Neural cell (in vitro differentiated cells): ENCODE measurements at regions not wholly inside any gene's neighbourhood (a gene's known extent, or its start where the extent isn't known, plus 50 kb on each side); places are given as distances from the start of the nearest gene placed in this dataset.

Experiments
- H2AFZ ChIP-seq: fragments of 200-600, 300-800 bp; sonication (generic), shearing (Covaris generic); 2 replicates; pipeline ENCODE4 v1.6.0; 2014; ENCODE audit warnings: low read depth, mild to moderate bottlenecking, antibody characterized with exemption, low read length, moderate library complexity
- H3F3A ChIP-seq: fragments of 200-600 bp; shearing (Covaris generic); 2 replicates; pipeline ENCODE4 v1.6.1; 2016; ENCODE audit warnings: mild to moderate bottlenecking, moderate library complexity, mixed read lengths, antibody characterized with exemption, low read length; ENCODE audit not compliant: insufficient read depth, poor library complexity, severe bottlenecking
- H3K27ac ChIP-seq: fragments of 200-600, 300-800 bp; sonication (generic), shearing (Covaris generic); 2 replicates; pipeline ENCODE4 v1.5.1; 2014; ENCODE audit warnings: mild to moderate bottlenecking, low read length, moderate library complexity
- H3K27me3 ChIP-seq: fragments of 300-800, 200-600 bp; sonication (generic), shearing (Covaris generic); 2 replicates; pipeline ENCODE4 v1.6.0; 2014; ENCODE audit warnings: mild to moderate bottlenecking, low read depth, low read length, moderate library complexity; ENCODE audit not compliant: insufficient read depth
- H3K36me3 ChIP-seq: fragments of 300-800, 200-600 bp; sonication (generic), shearing (Covaris generic); 2 replicates; pipeline ENCODE4 v1.5.1; 2014; ENCODE audit warnings: mild to moderate bottlenecking, antibody characterized with exemption, low read length, moderate library complexity; ENCODE audit not compliant: insufficient read depth
- H3K4me2 ChIP-seq: fragments of 300-800, 200-600 bp; sonication (generic), shearing (Covaris generic); 2 replicates; pipeline ENCODE4 v1.6.0; 2014; ENCODE audit warnings: mild to moderate bottlenecking, low read length
- H3K4me3 ChIP-seq: fragments of 300-800, 200-600 bp; sonication (generic), shearing (Covaris generic); 2 replicates; pipeline ENCODE4 v1.5.1; 2014; ENCODE audit warnings: mild to moderate bottlenecking, low read length, moderate library complexity
- H3K79me2 ChIP-seq: fragments of 200-600 bp; shearing (Covaris generic); replicated peaks from 2 replicates; pipeline ENCODE4 v1.6.0; 2014; ENCODE audit warnings: mild to moderate bottlenecking, low read length, moderate library complexity; ENCODE audit not compliant: insufficient read depth
- H3K9ac ChIP-seq: fragments of 300-800, 200-600 bp; sonication (generic), shearing (Covaris generic); 2 replicates; pipeline ENCODE4 v1.6.1; 2016; ENCODE audit warnings: mild to moderate bottlenecking, low read length, mixed read lengths
- H3K9me2 ChIP-seq: fragments of 200-600 bp; shearing (Covaris generic); 2 replicates; pipeline ENCODE4 v1.6.1; 2016; ENCODE audit warnings: mild to moderate bottlenecking, low read length, mixed read lengths; ENCODE audit not compliant: insufficient read depth
- H3K9me3 ChIP-seq: fragments of 200-600, 300-800 bp; sonication (generic), shearing (Covaris generic); 2 replicates; pipeline ENCODE4 v1.6.1; 2016; ENCODE audit warnings: mild to moderate bottlenecking, mixed run types, low read length, moderate library complexity, mixed read lengths
- H4K20me1 ChIP-seq: fragments of 200-600 bp; shearing (Covaris generic); 2 replicates; pipeline ENCODE4 v1.6.1; 2016; ENCODE audit warnings: mild to moderate bottlenecking, mixed run types; ENCODE audit not compliant: insufficient read depth
- CTCF ChIP-seq: fragments of 450-650 bp; IDR thresholded peaks from 2 replicates; pipeline ENCODE4 v1.5.1; 2014; ENCODE audit warnings: antibody characterized with exemption, mild to moderate bottlenecking, moderate library complexity; ENCODE audit not compliant: poor library complexity, severe bottlenecking
- EP300 ChIP-seq: fragments of 450-650 bp; conservative IDR thresholded peaks from 2 replicates; pipeline ENCODE4 v1.6.1; 2014; ENCODE audit warnings: antibody characterized with exemption, mild to moderate bottlenecking, moderate library complexity; ENCODE audit not compliant: poor library complexity, severe bottlenecking
- EZH2 ChIP-seq: fragments of 200-600, 300-800 bp; shearing (Covaris generic), sonication (generic); IDR thresholded peaks from 2 replicates; pipeline ENCODE4 v1.6.1; 2014; ENCODE audit warnings: antibody characterized with exemption, low read length, borderline replicate concordance, mild to moderate bottlenecking; ENCODE audit not compliant: insufficient read depth, poor library complexity, severe bottlenecking
- MXI1 ChIP-seq: fragments of 450-650 bp; conservative IDR thresholded peaks from 2 replicates; pipeline ENCODE4 v1.6.1; 2014; ENCODE audit warnings: antibody characterized with exemption, mild to moderate bottlenecking; ENCODE audit not compliant: poor library complexity, severe bottlenecking
- POLR2AphosphoS5 ChIP-seq: IDR thresholded peaks from 2 replicates; pipeline ENCODE4 v1.6.1; 2012
- RAD21 ChIP-seq: fragments of 450-650 bp; conservative IDR thresholded peaks from 2 replicates; pipeline ENCODE4 v1.6.1; 2014; ENCODE audit warnings: antibody characterized with exemption, mild to moderate bottlenecking, moderate library complexity
- SMC3 ChIP-seq: fragments of 450-650 bp; conservative IDR thresholded peaks from 2 replicates; pipeline ENCODE4 v1.6.1; 2014; ENCODE audit warnings: antibody characterized with exemption, mild to moderate bottlenecking, moderate library complexity; ENCODE audit not compliant: poor library complexity
- TAF1 ChIP-seq: IDR thresholded peaks from 2 replicates; pipeline ENCODE4 v1.6.1; 2012; ENCODE audit warnings: low read depth
- TF ChIP-seq, protein P1 (sequence below): IDR thresholded peaks from 2 replicates; pipeline ENCODE4 v1.6.1; 2012; ENCODE audit warnings: borderline replicate concordance

DNA sequence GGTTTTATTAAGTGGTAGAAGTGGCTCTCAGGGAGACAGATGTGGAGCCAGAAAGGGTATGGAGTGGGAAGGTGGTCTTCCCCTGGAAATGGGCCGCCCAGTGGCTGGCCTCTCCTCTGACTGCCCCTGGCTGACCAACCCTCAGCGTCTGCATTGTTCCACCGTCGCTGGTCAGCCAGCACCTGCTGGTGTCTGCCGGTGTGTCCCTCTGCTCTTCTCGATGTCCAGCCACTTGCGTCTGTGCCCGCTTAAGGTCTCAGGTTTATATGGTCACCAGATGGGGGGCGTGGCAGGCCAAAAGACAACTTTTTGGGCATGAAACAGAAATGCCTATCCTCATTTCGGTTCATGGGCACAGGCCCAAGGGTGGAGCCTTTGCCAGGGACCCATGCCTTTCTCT is 1221.5 kb downstream of the JRKL start:
- H3K9me3 ChIP-seq, result no peaks in the 10 kb centered on the region
- H2AFZ ChIP-seq, result no peak overlapping the region
- no peaks in the 10 kb centered on the region for H4K20me1 ChIP-seq
- no peaks in the 10 kb centered on the region for H3K9me2 ChIP-seq
- no peaks in the 10 kb centered on the region for H3K79me2 ChIP-seq
- H3K4me2 ChIP-seq, result no peak overlapping the region
- no peak overlapping the region for H3K27ac ChIP-seq
- H3K4me3 ChIP-seq, result no peak overlapping the region
- no peaks in the 10 kb centered on the region for H3K36me3 ChIP-seq
- no peaks in the 10 kb centered on the region for H3F3A ChIP-seq
- no peaks in the 10 kb centered on the region for H3K27me3 ChIP-seq
- no peak overlapping the region for H3K9ac ChIP-seq
- no peak for TF ChIP-seq CTCF
- no peak for TF ChIP-seq TAF1
- TF ChIP-seq SMC3, result no peak
- TF ChIP-seq POLR2AphosphoS5, result no peak
- no peak for TF ChIP-seq RAD21
- no peak for TF ChIP-seq EZH2

- Histone ChIP-seq H3F3A (no peaks in the 10 kb centered on the region), H3K9ac (no peak overlapping the region), H3K9me3 (no peaks in the 10 kb centered on the region)
Measured at GRCh38 chr11:97614606-97615005, 1224.8 kb downstream of the JRKL start.

More at GRCh38 chr11:97614606-97615005, 1224.8 kb downstream of the JRKL start:
- Histone ChIP-seq H3K27me3 (no peaks in the 10 kb centered on the region), H3K4me2 (no peak overlapping the region), H3K27ac (no peak overlapping the region), H3K9me2 (no peaks in the 10 kb centered on the region), H3K79me2 (no peaks in the 10 kb centered on the region), H3K36me3 (no peaks in the 10 kb centered on the region), H2AFZ (no peak overlapping the region), H4K20me1 (no peaks in the 10 kb centered on the region), H3K4me3 (no peak overlapping the region)
- TF ChIP-seq EZH2 (no peak), EP300 (no peak), SMC3 (no peak), CTCF (no peak), POLR2AphosphoS5 (no peak), TAF1 (no peak), MXI1 (no peak), RAD21 (no peak)
- TF ChIP-seq, protein P1, sequence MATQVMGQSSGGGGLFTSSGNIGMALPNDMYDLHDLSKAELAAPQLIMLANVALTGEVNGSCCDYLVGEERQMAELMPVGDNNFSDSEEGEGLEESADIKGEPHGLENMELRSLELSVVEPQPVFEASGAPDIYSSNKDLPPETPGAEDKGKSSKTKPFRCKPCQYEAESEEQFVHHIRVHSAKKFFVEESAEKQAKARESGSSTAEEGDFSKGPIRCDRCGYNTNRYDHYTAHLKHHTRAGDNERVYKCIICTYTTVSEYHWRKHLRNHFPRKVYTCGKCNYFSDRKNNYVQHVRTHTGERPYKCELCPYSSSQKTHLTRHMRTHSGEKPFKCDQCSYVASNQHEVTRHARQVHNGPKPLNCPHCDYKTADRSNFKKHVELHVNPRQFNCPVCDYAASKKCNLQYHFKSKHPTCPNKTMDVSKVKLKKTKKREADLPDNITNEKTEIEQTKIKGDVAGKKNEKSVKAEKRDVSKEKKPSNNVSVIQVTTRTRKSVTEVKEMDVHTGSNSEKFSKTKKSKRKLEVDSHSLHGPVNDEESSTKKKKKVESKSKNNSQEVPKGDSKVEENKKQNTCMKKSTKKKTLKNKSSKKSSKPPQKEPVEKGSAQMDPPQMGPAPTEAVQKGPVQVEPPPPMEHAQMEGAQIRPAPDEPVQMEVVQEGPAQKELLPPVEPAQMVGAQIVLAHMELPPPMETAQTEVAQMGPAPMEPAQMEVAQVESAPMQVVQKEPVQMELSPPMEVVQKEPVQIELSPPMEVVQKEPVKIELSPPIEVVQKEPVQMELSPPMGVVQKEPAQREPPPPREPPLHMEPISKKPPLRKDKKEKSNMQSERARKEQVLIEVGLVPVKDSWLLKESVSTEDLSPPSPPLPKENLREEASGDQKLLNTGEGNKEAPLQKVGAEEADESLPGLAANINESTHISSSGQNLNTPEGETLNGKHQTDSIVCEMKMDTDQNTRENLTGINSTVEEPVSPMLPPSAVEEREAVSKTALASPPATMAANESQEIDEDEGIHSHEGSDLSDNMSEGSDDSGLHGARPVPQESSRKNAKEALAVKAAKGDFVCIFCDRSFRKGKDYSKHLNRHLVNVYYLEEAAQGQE, result no peak
